ENCODE measurements at regions not wholly inside any gene's neighbourhood (a gene's known extent, or its start where the extent isn't known, plus 50 kb on each side); places are given as distances from the start of the nearest gene placed in this dataset.

- DNase-seq (ENCODE audit: low read depth in 2 of 2), result no peak
- TF ChIP-seq CTCF (IDR thresholded peaks at IDR 0.05; ENCODE audit: low read depth, low read length), result no peak
- H3K4me3 ChIP-seq (replicated peaks in 1 of 2; ENCODE audit: low read depth in 2 of 2, low read length in 2 of 2), result no peak overlapping the region
These were observed 239.1 kb upstream of the HABP2 start for GRCh38 chr10:113313722-113314121.

- TF ChIP-seq CTCF (IDR thresholded peaks at IDR 0.05; ENCODE audit: low read depth, low read length), result no peak
- H3K4me3 ChIP-seq (replicated peaks in 1 of 2; ENCODE audit: low read depth in 2 of 2, low read length in 2 of 2), result no peak overlapping the region
- DNase-seq (ENCODE audit: low read depth in 2 of 2), result no peak
These were observed 236.3 kb upstream of the HABP2 start for GRCh38 chr10:113316506-113316905.

GRCh38 chr10:113317489-113317888 is 235.4 kb upstream of the HABP2 start:
- H3K4me3 ChIP-seq (replicated peaks in 1 of 2; ENCODE audit: low read depth in 2 of 2, low read length in 2 of 2), result no peak overlapping the region
- DNase-seq (ENCODE audit: low read depth in 2 of 2), result no peak
- no peak for TF ChIP-seq CTCF (IDR thresholded peaks at IDR 0.05; ENCODE audit: low read depth, low read length)

DNA sequence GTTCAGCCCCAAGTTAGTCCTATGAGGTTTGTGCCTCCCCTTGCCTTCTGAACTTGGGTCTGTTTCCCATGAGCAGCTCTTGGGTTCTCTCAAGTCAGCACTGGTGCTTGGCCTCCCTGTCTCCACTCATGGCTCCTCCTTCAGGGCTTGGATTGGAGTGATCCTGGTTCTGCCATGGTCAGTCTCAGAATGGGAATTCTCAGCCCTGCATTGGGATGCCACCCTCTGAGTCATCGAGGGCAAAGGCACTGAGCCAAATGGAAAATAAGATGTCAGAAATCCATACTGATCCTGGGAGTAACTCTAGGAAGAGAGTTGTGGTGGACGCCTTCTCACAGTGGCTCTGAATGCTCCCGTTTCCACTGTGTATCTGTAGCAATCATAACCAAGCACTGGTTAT is 233.4 kb upstream of the HABP2 start:
- no peak overlapping the region for H3K4me3 ChIP-seq (replicated peaks in 1 of 2; ENCODE audit: low read depth in 2 of 2, low read length in 2 of 2)
- no peak for TF ChIP-seq CTCF (IDR thresholded peaks at IDR 0.05; ENCODE audit: low read depth, low read length)
- no peak for DNase-seq (ENCODE audit: low read depth in 2 of 2)

- DNase-seq (ENCODE audit: low read depth in 2 of 2), result no peak
- no peak for TF ChIP-seq CTCF (IDR thresholded peaks at IDR 0.05; ENCODE audit: low read depth, low read length)
- no peak overlapping the region for H3K4me3 ChIP-seq (replicated peaks in 1 of 2; ENCODE audit: low read depth in 2 of 2, low read length in 2 of 2)
These were observed 232.6 kb upstream of the HABP2 start for GRCh38 chr10:113320211-113320610.

DNA sequence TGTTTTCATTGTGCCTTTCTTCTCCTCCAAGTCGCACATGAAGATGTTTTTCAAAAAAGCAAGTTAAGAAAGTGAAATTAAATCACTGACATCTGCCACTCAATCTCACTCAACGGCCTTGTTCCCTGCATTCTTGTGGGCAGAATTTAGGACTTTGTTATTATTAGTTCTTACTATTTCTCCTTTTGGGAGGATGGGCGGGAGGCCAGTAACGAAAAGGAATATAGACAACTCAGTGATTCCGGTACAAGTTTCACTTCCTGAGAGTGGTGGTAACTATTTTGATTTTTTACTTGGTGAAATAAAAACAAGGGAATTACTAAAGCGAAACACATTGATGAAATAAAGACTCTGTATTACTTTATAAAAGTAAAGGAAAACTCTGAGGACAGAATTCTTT is 231.9 kb upstream of the HABP2 start:
- no peak overlapping the region for H3K4me3 ChIP-seq (replicated peaks in 1 of 2; ENCODE audit: low read depth in 2 of 2, low read length in 2 of 2)
- DNase-seq (ENCODE audit: low read depth in 2 of 2), result no peak
- no peak for TF ChIP-seq CTCF (IDR thresholded peaks at IDR 0.05; ENCODE audit: low read depth, low read length)

DNA sequence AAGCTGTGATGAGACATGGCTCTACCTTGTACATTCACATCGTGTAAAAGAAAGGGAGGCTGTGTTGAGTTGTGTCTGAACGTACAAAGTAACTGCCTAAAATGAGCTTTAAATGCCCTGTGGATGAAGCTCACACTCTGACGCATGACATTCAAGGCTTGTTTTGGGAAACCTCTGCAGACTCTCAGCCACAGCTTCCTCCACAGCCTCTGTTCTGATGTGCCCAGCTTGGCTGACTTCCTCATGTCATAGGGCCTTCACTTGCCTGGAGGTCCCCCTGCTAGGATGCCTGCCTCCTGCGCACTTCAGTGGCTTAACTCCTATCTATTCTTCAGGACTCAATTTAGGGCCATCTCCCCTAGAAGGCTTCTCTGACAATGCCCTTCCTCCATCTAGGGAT is 230.0 kb upstream of the HABP2 start:
- H3K4me3 ChIP-seq (replicated peaks in 1 of 2; ENCODE audit: low read depth in 2 of 2, low read length in 2 of 2), result no peak overlapping the region
- no peak for TF ChIP-seq CTCF (IDR thresholded peaks at IDR 0.05; ENCODE audit: low read depth, low read length)
- no peak for DNase-seq (ENCODE audit: low read depth in 2 of 2)

Measured in cardiac fibroblast (primary cell).